HepG2 (cell line): ENCODE measurements at regions not wholly inside any gene's neighbourhood (a gene's known extent, or its start where the extent isn't known, plus 50 kb on each side); places are given as distances from the start of the nearest gene placed in this dataset.

Experiments
- AHDC1 ChIP-seq: sonication (generic); formaldehyde crosslinking; IDR thresholded peaks from 2 replicates; pipeline ENCODE4 v1.5.1; 2020; ENCODE audit warnings: mild to moderate bottlenecking, missing genetic modification reagents, borderline replicate concordance
- CTCF ChIP-seq: sonication (generic); formaldehyde crosslinking; IDR thresholded peaks from 2 replicates; pipeline ENCODE4 v1.5.0; 2020; ENCODE audit warnings: mild to moderate bottlenecking, missing genetic modification reagents, moderate library complexity
- ESRRA ChIP-seq: sonication (generic); formaldehyde crosslinking; IDR thresholded peaks from 2 replicates; pipeline ENCODE4 v1.5.1; 2020; ENCODE audit warnings: mild to moderate bottlenecking, low read depth, missing genetic modification reagents
- GTF2F1 ChIP-seq: fragments of 150-350 bp; IDR thresholded peaks from 2 replicates; pipeline ENCODE4 v1.6.1; 2014; ENCODE audit warnings: low read length
- KAT2B ChIP-seq: fragments of 150-350 bp; IDR thresholded peaks from 2 replicates; pipeline ENCODE4 v1.6.1; 2014; ENCODE audit warnings: low read depth, low read length, borderline replicate concordance
- NR2F1 ChIP-seq, 2 experiments: fragments of 450-650 bp in 1 of 2; formaldehyde crosslinking in 1 of 2; IDR thresholded peaks; 2 replicates each; pipeline versions ENCODE4 v1.5.0 to v1.6.1; 2016 to 2020; ENCODE audit warnings: mild to moderate bottlenecking in 1 of 2, missing compliant biosample characterization in 1 of 2, missing genetic modification reagents in 1 of 2, moderate library complexity in 1 of 2
- POLR2A ChIP-seq, 2 experiments: IDR thresholded peaks; 2 replicates each; pipeline ENCODE4 v1.6.1; 2011; ENCODE audit warnings: low read depth in 2 of 2, low read length in 2 of 2, mild to moderate bottlenecking in 1 of 2, moderate library complexity in 1 of 2; ENCODE audit not compliant: insufficient read depth in 1 of 2
- SMC3 ChIP-seq: IDR thresholded peaks from 2 replicates; pipeline ENCODE4 v1.6.1; 2011; ENCODE audit warnings: low read length, improper control_type of control experiment
- ZNF337 ChIP-seq: sonication (generic); formaldehyde crosslinking; IDR thresholded peaks from 2 replicates; pipeline ENCODE4 v1.5.1; 2020; ENCODE audit warnings: missing genetic modification reagents, low read depth, mild to moderate bottlenecking, borderline replicate concordance
- ZNF569 ChIP-seq: sonication (generic); formaldehyde crosslinking; IDR thresholded peaks from 2 replicates; pipeline ENCODE4 v1.5.0; 2020; ENCODE audit warnings: mild to moderate bottlenecking, missing genetic modification reagents, moderate library complexity, borderline replicate concordance
- TF ChIP-seq, protein P1 (sequence below): sonication (generic); formaldehyde crosslinking; IDR thresholded peaks from 2 replicates; pipeline ENCODE4 v1.4.0; 2020; ENCODE audit warnings: missing genetic modification reagents, mild to moderate bottlenecking, borderline replicate concordance

- no peak for TF ChIP-seq ZNF337 (CRISPR knock-in tag)
- TF ChIP-seq ESRRA (CRISPR knock-in tag) = no peak
- TF ChIP-seq, protein P1, sequence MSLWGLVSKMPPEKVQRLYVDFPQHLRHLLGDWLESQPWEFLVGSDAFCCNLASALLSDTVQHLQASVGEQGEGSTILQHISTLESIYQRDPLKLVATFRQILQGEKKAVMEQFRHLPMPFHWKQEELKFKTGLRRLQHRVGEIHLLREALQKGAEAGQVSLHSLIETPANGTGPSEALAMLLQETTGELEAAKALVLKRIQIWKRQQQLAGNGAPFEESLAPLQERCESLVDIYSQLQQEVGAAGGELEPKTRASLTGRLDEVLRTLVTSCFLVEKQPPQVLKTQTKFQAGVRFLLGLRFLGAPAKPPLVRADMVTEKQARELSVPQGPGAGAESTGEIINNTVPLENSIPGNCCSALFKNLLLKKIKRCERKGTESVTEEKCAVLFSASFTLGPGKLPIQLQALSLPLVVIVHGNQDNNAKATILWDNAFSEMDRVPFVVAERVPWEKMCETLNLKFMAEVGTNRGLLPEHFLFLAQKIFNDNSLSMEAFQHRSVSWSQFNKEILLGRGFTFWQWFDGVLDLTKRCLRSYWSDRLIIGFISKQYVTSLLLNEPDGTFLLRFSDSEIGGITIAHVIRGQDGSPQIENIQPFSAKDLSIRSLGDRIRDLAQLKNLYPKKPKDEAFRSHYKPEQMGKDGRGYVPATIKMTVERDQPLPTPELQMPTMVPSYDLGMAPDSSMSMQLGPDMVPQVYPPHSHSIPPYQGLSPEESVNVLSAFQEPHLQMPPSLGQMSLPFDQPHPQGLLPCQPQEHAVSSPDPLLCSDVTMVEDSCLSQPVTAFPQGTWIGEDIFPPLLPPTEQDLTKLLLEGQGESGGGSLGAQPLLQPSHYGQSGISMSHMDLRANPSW = no peak
- no peak for TF ChIP-seq CTCF (CRISPR knock-in tag)
- TF ChIP-seq SMC3 = no peak
- TF ChIP-seq POLR2A (IDR thresholded peaks at IDR 0.05; ENCODE audit: insufficient read depth in 1 of 2, low read depth in 2 of 2, low read length in 2 of 2) = no peak
- no peak for TF ChIP-seq NR2F1 (CRISPR knock-in tag; IDR thresholded peaks at IDR 0.05)
- TF ChIP-seq ZNF569 (CRISPR knock-in tag) = no peak
- TF ChIP-seq GTF2F1 = no peak
- no peak for TF ChIP-seq KAT2B
- no peak for TF ChIP-seq AHDC1 (CRISPR knock-in tag)
These were observed 199.9 kb upstream of the FAM3C start for GRCh38 chr7:121595758-121596696.
